GM12873 (cell line): ENCODE measurements at regions not wholly inside any gene's neighbourhood (a gene's known extent, or its start where the extent isn't known, plus 50 kb on each side); places are given as distances from the start of the nearest gene placed in this dataset.

Experiments
- TF ChIP-seq, protein P1 (sequence below): IDR thresholded peaks from 2 replicates; pipeline ENCODE4 v1.5.1; 2012; ENCODE audit warnings: low read depth, mild to moderate bottlenecking, moderate library complexity, low read length, control low read depth; ENCODE audit not compliant: insufficient read depth; ENCODE audit errors: missing control alignments

DNA sequence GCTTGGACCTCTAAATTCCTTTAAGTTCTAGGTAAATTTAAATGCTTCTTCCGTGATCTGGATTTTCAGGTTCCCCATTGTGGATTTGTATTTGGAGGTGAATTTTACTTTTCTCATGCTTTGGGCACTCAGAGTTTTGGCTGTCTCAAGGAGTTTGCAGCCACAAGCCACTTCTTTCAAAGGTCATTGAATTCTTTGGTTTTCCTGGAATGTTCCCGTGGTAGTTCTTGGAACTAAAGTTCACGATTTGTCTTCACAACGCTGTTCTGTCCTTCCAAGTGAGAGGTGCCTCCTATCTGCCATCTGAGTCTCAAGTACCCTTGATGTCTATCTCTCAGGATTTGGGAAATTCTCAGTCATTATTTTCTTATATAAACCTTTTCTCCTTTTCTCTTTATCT, 1438.7 kb upstream of the ZEB2 start:
- TF ChIP-seq, protein P1, sequence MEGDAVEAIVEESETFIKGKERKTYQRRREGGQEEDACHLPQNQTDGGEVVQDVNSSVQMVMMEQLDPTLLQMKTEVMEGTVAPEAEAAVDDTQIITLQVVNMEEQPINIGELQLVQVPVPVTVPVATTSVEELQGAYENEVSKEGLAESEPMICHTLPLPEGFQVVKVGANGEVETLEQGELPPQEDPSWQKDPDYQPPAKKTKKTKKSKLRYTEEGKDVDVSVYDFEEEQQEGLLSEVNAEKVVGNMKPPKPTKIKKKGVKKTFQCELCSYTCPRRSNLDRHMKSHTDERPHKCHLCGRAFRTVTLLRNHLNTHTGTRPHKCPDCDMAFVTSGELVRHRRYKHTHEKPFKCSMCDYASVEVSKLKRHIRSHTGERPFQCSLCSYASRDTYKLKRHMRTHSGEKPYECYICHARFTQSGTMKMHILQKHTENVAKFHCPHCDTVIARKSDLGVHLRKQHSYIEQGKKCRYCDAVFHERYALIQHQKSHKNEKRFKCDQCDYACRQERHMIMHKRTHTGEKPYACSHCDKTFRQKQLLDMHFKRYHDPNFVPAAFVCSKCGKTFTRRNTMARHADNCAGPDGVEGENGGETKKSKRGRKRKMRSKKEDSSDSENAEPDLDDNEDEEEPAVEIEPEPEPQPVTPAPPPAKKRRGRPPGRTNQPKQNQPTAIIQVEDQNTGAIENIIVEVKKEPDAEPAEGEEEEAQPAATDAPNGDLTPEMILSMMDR = no peak

DNA sequence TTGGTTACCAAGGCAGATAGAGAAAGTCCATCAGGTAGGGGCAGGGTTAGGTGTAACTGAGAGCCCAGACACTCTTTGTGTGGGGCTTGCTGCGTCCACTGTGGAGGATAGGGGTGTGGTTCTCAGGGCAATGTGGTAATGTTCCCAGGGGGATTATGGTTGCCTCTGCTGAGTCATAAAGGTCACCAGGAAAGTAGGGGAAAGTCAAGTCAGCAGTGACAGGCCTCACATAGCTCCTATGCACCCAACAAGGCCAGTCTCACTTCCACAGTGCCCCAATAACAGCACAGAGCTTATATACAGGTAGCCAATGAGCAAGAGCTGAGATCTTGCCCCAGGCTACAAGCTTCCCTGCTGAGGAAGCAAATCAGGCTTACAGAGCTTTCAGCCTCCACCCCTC, 1438.0 kb upstream of the ZEB2 start:
- TF ChIP-seq, protein P1 = no peak

DNA sequence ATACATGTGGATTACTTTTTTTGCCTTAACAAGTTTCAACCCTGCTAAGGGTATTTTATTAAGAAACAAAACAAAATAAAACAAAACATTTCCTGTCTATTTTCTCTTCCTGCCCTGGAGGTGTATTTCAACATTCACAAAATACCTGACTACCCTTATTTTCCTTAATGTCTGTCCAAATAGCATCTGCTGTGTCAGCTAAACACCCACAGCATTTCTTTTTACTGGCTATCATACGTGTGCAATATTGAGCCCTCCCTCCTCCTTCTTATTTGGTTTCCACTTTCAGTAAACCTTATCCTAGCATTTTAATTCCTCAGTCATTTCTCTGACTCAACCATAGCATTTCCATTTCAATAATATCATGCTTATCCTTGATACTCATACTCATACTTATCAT, 1420.0 kb upstream of the ZEB2 start:
- TF ChIP-seq, protein P1 = no peak

DNA sequence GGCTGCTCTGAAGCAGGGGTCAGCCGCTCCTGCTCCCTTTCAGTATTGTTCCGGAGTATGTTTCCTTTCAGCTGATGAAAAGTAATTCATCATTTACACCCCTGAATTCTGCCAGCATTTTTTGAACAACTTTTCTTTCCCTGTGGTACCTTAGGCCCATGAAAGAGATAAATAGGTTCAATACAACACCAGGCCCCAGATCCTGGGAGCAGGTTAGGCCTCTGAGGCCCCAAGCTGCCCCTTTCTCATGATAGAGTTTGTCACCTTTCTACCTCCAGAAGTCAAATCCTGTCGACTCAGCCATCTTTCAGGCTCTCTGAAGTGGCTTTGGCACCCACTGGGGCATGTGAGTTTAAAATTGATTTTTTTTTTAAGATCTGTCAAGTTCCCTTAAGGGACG, 1415.1 kb upstream of the ZEB2 start:
- TF ChIP-seq, protein P1 = no peak

DNA sequence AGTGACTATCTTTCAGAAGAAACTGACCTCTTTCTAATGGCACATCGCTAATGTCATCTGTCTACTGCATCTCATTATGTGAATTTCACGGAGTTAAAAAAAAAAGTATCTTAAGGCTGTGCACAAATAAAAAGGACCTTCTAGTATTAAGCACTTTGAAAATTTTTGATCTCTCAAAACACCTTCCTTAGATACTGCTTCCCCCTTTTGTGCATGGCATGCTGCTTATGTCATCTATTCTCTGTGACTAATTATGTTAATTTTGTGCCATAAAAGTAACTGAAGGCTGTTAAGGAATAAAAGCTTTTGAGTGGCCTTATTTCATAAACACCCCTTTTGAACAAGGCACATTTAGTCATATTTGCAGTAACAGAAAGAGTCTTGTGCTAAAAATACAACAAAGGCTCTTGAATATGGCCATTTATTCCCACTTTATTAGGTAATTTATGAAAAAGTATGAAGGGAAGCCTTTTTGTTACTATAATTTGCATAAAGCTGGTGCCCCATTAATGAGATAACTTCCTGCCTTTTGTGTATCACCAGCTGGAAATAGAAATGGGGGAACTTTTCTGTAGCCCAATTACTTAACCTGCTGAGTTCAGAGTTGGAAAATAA, 1412.0 kb upstream of the ZEB2 start:
- TF ChIP-seq, protein P1 = no peak

DNA sequence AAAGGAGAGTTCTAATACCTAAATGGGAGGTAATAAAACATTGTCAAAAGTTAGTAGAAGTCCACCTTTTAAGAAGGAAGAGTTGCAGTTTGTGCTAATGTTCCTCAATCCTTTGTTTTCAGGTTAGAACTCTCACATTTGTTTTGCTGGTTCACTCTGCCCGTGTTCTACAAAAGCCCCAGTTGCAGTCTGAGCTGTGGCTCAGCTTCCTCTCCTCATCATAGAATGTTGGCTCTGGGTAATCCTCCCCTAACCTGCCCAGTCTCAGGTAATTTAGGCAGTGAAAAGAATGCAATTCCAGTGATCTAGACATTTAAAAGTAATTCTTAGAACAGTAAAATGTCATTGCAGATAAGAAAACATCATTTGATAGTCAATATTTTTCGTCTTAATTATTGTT, 1410.4 kb upstream of the ZEB2 start:
- TF ChIP-seq, protein P1 = no peak

DNA sequence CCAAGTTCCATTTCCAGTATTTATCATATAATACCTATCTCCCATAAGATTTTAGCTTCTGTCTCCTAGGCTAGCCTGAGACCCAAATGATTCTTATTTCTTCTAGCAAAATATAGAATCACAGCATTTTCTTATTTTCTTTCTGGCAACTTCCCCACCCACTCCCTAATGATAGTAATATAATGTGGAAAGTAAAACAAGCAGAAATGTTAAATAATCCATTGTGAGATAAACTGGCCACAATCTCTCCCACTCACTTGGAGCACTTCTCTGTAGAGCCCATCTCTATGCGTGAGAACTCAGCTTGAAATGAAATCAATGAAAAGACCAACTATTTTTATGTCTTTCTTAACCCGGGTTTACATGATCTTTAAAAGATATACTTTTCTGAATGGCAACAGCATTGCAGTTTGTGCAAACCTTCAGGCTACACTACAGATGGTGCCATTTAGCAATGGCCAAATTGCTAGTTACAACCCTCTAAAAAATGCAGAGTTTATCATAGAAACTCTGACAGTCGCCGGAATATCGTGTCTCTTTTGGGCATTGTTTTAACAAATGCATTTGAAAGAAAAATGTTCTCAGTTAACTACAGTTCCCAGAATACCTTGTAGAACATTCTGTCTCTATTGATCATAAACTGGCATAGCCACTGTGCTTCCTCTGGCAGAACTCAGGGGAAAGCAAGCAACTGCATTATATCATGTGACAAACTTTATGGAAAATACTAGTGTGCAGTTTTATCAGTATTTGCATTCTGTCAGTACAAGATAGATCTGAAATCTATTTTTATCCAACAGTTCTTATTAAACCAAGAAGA, 1407.4 kb upstream of the ZEB2 start:
- TF ChIP-seq, protein P1 = no peak
